Smooth muscle cell (in vitro differentiated cells): ENCODE measurements at regions not wholly inside any gene's neighbourhood (a gene's known extent, or its start where the extent isn't known, plus 50 kb on each side); places are given as distances from the start of the nearest gene placed in this dataset.
A peak's percentile ranks its signal among the peaks of the same experiment; 100 is the strongest.

Experiments
- DNase-seq: peaks from one replicate; lab custom pipeline; 2025; ENCODE audit not compliant: unreplicated experiment; lab: John Stamatoyannopoulos, UW
- H2AFZ ChIP-seq: fragments of 200-600 bp; sonication (generic); 2 replicates; pipeline ENCODE4 v1.6.0; 2016; ENCODE audit warnings: antibody characterized with exemption, low read depth, mild to moderate bottlenecking
- H3F3A ChIP-seq: fragments of 200-600 bp; sonication (generic); 2 replicates; pipeline ENCODE4 v1.6.0; 2017; ENCODE audit warnings: antibody characterized with exemption, low read depth
- H3K27ac ChIP-seq: fragments of 200-600 bp; sonication (generic); 2 replicates; pipeline ENCODE4 v1.5.1; 2016; ENCODE audit warnings: low read depth, mild to moderate bottlenecking
- H3K27me3 ChIP-seq: fragments of 200-600 bp; sonication (generic); 2 replicates; pipeline ENCODE4 v1.6.1; 2016; ENCODE audit warnings: low read depth, mild to moderate bottlenecking
- H3K36me3 ChIP-seq: fragments of 200-600 bp; sonication (generic); 2 replicates; pipeline ENCODE4 v1.5.1; 2016; ENCODE audit warnings: low read depth
- H3K4me1 ChIP-seq: fragments of 200-600 bp; sonication (generic); 2 replicates; pipeline ENCODE4 v1.5.1; 2016; ENCODE audit warnings: low read depth
- H3K4me2 ChIP-seq: fragments of 200-600 bp; sonication (generic); 2 replicates; pipeline ENCODE4 v1.6.0; 2016; ENCODE audit warnings: mild to moderate bottlenecking
- H3K4me3 ChIP-seq: fragments of 200-600 bp; sonication (generic); 2 replicates; pipeline ENCODE4 v1.5.1; 2016; ENCODE audit warnings: mild to moderate bottlenecking
- H3K79me2 ChIP-seq: fragments of 200-600 bp; sonication (generic); 2 replicates; pipeline ENCODE4 v1.6.0; 2016; ENCODE audit warnings: low read depth, mild to moderate bottlenecking
- H3K9ac ChIP-seq: fragments of 200-600 bp; sonication (generic); 2 replicates; pipeline ENCODE4 v1.6.0; 2016; ENCODE audit warnings: low read depth
- H3K9me3 ChIP-seq: fragments of 200-600 bp; sonication (generic); replicated peaks from 2 replicates; pipeline ENCODE4 v1.5.1; 2016; ENCODE audit warnings: low read depth
- H4K20me1 ChIP-seq: fragments of 200-600 bp; sonication (generic); 2 replicates; pipeline ENCODE4 v1.6.0; 2016; ENCODE audit warnings: low read depth
- WGBS: methylation state at CpG from one replicate; pipeline ENCODE4 v1.1.7; 2016; ENCODE audit warnings: low lambda C conversion rate; 5-methylcytosine and 5-hydroxymethylcytosine counted together
- TF ChIP-seq, protein P1 (sequence below): fragments of 200-600 bp; sonication (generic); IDR thresholded peaks from 2 replicates; pipeline ENCODE4 v1.5.1; 2017; ENCODE audit warnings: borderline replicate concordance, mild to moderate bottlenecking, antibody characterized with exemption; ENCODE audit not compliant: insufficient read depth, poor library complexity, severe bottlenecking

GRCh38 chr16:62254847-62255246 lies 218.6 kb upstream of the CDH8 start:
- peak overlapping the region; percentile 62 for H3K4me2 ChIP-seq
- H3K4me1 ChIP-seq: peaks cover 24% of the 10 kb centered on the region
- H3K27me3 ChIP-seq: no peaks in the 10 kb centered on the region
- peaks cover 4% of the 10 kb centered on the region for H3F3A ChIP-seq
- no peaks in the 10 kb centered on the region for H3K9me3 ChIP-seq
- peak overlapping the region; percentile 40 for H2AFZ ChIP-seq
- no peak overlapping the region for H3K4me3 ChIP-seq
- H3K9ac ChIP-seq: peak overlapping the region; percentile 42
- H3K36me3 ChIP-seq: no peaks in the 10 kb centered on the region
- H4K20me1 ChIP-seq: no peaks in the 10 kb centered on the region
- TF ChIP-seq, protein P1, sequence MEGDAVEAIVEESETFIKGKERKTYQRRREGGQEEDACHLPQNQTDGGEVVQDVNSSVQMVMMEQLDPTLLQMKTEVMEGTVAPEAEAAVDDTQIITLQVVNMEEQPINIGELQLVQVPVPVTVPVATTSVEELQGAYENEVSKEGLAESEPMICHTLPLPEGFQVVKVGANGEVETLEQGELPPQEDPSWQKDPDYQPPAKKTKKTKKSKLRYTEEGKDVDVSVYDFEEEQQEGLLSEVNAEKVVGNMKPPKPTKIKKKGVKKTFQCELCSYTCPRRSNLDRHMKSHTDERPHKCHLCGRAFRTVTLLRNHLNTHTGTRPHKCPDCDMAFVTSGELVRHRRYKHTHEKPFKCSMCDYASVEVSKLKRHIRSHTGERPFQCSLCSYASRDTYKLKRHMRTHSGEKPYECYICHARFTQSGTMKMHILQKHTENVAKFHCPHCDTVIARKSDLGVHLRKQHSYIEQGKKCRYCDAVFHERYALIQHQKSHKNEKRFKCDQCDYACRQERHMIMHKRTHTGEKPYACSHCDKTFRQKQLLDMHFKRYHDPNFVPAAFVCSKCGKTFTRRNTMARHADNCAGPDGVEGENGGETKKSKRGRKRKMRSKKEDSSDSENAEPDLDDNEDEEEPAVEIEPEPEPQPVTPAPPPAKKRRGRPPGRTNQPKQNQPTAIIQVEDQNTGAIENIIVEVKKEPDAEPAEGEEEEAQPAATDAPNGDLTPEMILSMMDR: no peak
- no peaks in the 10 kb centered on the region for H3K79me2 ChIP-seq
- peak overlapping the region; percentile 75 for H3K27ac ChIP-seq
- DNase-seq: no peak

GRCh38 chr16:62254372-62254771 lies 218.1 kb upstream of the CDH8 start:
- TF ChIP-seq, protein P1: no peak
- H3K27ac ChIP-seq: peak overlapping the region; percentile 75
- peak overlapping the region; percentile 40 for H2AFZ ChIP-seq
- WGBS: 58% methylated on average over 5 of the region's 5 CpGs
- H3K27me3 ChIP-seq: no peaks in the 10 kb centered on the region
- peak overlapping the region; percentile 4 for H3K4me3 ChIP-seq
- H3K4me2 ChIP-seq: peak overlapping the region; percentile 62
- no peaks in the 10 kb centered on the region for H3K9me3 ChIP-seq
- no peaks in the 10 kb centered on the region for H3K36me3 ChIP-seq
- peak overlapping the region; percentile 42 for H3K9ac ChIP-seq
- H3K79me2 ChIP-seq: no peaks in the 10 kb centered on the region
- H3K4me1 ChIP-seq: peaks cover 24% of the 10 kb centered on the region
- H3F3A ChIP-seq: peaks cover 4% of the 10 kb centered on the region
- H4K20me1 ChIP-seq: no peaks in the 10 kb centered on the region
- DNase-seq: no peak

- peak overlapping the region; percentile 42 for H3K9ac ChIP-seq
- no peaks in the 10 kb centered on the region for H3K9me3 ChIP-seq
- TF ChIP-seq, protein P1: no peak
- H3F3A ChIP-seq: peaks cover 4% of the 10 kb centered on the region
- H3K27ac ChIP-seq: peak overlapping the region; percentile 75
- WGBS: 62% methylated on average over 3 of the region's 3 CpGs
- peaks cover 24% of the 10 kb centered on the region for H3K4me1 ChIP-seq
- H4K20me1 ChIP-seq: no peaks in the 10 kb centered on the region
- H3K79me2 ChIP-seq: no peaks in the 10 kb centered on the region
- no peaks in the 10 kb centered on the region for H3K27me3 ChIP-seq
- peak overlapping the region; percentile 62 for H3K4me2 ChIP-seq
- DNase-seq: no peak
- peak overlapping the region; percentile 40 for H2AFZ ChIP-seq
- peak overlapping the region; percentile 4 for H3K4me3 ChIP-seq
- H3K36me3 ChIP-seq: no peaks in the 10 kb centered on the region
Measured at GRCh38 chr16:62253966-62254365, 217.7 kb upstream of the CDH8 start.

GRCh38 chr16:62249069-62249468 lies 212.8 kb upstream of the CDH8 start:
- Histone ChIP-seq H3K9me3 (no peaks in the 10 kb centered on the region), H3K9ac (no peak overlapping the region), H3K27ac (no peak overlapping the region), H3K4me1 (peaks cover 7% of the 10 kb centered on the region), H3K4me3 (no peak overlapping the region), H3K36me3 (no peaks in the 10 kb centered on the region), H2AFZ (no peak overlapping the region), H3F3A (no peaks in the 10 kb centered on the region), H4K20me1 (no peaks in the 10 kb centered on the region), H3K4me2 (no peak overlapping the region), H3K27me3 (no peaks in the 10 kb centered on the region), H3K79me2 (no peaks in the 10 kb centered on the region)
- 76% methylated on average over 3 of the region's 3 CpGs for WGBS
- DNase-seq: no peak
- TF ChIP-seq, protein P1: no peak
